ENCODE measurements at regions not wholly inside any gene's neighbourhood (a gene's known extent, or its start where the extent isn't known, plus 50 kb on each side); places are given as distances from the start of the nearest gene placed in this dataset.
"Not testable (repeated sequence)": the region's sequence is repeated elsewhere in the genome, so short reads cannot be mapped to it uniquely, and the experiment has no call there.

- in situ Hi-C loops (cut with MboI; ENCODE audit: low sequenced_read_pairs), result no loop called here
Observed at GRCh38 chr3:181917027-181917426, 205.3 kb downstream of the SOX2 start.

DNA sequence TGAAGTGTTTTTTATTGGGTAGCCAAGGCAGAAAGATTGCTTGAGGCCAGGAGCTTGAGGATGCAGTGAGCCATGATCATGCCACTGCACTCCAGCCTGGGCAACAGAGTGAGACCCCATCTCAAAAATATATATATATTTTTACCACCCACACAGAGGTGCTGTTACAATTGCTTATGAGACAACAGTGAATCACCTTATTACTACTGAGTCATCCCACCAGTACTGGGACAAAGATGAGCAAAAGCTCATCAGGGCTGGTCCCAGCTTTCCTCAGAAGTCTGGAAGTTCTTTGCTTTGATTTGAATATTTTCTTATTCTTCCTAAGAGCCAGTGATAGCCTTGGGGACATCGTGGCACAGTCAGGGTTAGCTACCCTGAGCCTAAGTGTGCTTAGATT lies 207.7 kb downstream of the SOX2 start:
- in situ Hi-C loops (cut with MboI; ENCODE audit: low sequenced_read_pairs), result no loop called here

DNA sequence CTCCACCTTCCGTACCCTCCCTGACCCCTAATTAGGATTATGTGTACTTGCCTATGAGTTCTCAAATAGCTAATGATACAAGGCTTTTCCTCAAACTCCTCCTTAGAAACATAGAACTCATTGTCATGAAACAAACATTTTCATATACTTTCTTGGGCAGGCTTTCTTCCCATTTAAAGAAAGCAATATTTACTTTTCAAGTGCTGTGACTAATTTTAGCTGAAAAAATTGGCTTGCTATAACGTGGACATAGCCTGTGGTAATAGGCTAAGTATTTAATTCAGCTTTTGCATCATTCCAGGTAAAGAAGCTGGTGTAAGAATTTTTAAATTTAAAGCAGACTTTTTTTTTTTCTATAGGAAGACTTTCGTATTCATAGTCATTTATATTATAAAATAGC lies 208.7 kb downstream of the SOX2 start:
- in situ Hi-C loops (cut with MboI; ENCODE audit: low sequenced_read_pairs), result no loop called here

DNA sequence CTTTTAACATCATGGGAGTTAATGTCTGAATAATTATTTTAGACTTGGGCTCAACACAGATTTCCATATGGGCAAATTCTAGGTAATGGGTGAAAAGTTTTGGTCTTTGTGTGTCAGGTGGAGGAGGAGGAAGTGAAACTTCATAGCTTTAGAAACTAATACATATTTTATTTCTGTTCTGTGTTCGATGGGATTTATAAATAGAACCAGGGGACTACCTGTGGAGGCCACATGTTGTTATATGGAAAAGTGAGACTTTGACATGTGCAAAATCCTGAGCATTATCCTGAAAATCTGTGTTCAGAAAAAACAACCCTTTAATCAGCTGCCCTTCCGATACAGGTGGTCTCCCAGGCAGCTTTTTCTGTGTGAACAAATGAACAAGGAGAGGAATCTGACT lies 209.5 kb downstream of the SOX2 start:
- in situ Hi-C loops (cut with MboI; ENCODE audit: low sequenced_read_pairs), result no loop called here

GRCh38 chr3:181925841-181926240 lies 214.1 kb downstream of the SOX2 start:
- in situ Hi-C loops (cut with MboI; ENCODE audit: low sequenced_read_pairs), result not testable (repeated sequence)

GRCh38 chr3:181929501-181929900 lies 217.8 kb downstream of the SOX2 start:
- in situ Hi-C loops (cut with MboI; ENCODE audit: low sequenced_read_pairs), result no loop called here

GRCh38 chr3:181930105-181930504 lies 218.4 kb downstream of the SOX2 start:
- in situ Hi-C loops (cut with MboI; ENCODE audit: low sequenced_read_pairs), result no loop called here

DNA sequence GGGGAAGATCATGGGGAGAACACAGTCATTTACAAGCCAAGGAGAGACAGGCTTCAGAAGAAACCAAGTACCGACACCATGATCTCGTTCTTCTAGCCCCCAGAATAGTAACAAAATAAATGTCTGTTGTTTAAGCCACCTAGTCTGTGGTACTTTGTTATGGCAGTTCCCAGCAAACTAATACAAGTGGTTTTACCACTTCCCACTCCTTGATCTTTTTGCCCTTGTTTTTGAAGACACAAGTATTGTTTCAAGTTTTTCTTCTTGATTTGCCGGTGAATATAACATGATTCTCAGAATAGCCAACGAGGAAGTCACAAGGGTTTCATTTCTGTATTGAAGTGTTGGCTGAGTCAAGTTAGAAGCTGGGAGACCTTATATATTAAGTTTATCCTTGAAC lies 220.3 kb downstream of the SOX2 start:
- in situ Hi-C loops (cut with MboI; ENCODE audit: low sequenced_read_pairs), result no loop called here

DNA sequence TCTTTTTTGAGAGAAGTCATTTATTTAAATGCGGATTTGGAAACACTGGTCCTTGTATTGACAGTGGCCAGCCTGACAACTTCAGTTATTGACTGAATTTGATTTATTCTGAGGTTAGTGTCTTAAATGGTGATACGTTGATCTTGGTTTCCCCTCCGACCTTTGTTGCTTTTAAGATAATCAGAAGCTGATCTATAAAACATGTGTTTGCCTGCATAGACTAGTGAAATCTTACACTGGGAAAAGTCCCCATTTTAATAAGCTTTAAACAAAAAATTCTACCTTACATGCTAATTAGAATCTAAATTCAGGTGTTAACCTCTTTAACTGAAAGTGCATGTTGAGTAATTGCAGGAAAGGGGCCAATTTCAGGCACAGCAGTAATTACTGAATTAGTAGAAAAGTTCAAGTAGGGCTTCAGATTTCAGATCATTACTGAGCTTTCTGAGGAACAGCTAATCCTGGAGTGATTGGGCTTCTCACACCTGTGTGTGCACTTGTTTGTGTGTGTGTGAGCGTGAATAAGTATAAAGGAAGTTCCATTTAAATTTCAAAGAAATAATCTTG lies 221.4 kb downstream of the SOX2 start:
- in situ Hi-C loops (cut with MboI; ENCODE audit: low sequenced_read_pairs), result no loop called here

DNA sequence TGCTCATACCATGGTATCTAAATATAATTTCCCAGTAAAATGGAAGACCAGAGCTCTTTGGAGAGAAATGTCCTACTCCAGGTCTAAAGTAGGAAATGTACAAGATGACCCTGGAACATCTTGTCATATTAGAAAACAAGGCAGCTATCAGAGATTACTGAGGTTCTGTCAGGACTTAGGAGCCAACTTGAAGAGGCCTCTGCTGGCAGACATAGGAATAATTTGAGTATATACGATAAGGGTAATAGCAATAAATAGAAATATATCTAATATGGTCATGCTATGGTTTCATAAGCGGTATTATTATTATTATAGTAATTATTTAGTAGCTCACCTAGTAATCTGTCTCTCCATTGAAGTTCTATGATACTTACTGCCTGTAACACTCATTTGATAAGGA lies 224.2 kb downstream of the SOX2 start:
- in situ Hi-C loops (cut with MboI; ENCODE audit: low sequenced_read_pairs), result no loop called here

- in situ Hi-C loops (cut with MboI; ENCODE audit: low sequenced_read_pairs), result no loop called here
Observed at GRCh38 chr3:181936774-181937173, 225.0 kb downstream of the SOX2 start.

- in situ Hi-C loops (cut with MboI; ENCODE audit: low sequenced_read_pairs), result not testable (repeated sequence)
Observed at GRCh38 chr3:181938580-181938979, 226.9 kb downstream of the SOX2 start.

DNA sequence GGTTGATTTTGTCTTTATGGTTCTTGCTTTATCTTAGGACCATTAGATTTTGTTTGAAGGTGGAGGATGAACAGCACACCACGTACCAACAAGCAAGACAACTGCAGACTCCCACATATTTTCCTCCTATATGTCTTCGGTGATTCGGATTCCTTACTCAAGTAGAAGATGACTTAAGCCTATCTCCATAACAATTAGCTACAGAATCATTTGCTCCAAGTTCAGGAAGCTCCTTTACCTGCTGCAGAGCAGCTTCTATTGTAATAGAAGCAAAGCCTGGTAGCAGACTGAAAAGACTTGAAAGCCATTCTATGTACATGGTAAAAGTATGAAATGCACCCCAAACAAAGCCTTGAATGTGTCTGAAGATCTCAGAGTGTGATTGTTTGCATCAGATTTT lies 229.0 kb downstream of the SOX2 start:
- in situ Hi-C loops (cut with MboI; ENCODE audit: low sequenced_read_pairs), result no loop called here

GRCh38 chr3:181941250-181941649 lies 229.5 kb downstream of the SOX2 start:
- in situ Hi-C loops (cut with MboI; ENCODE audit: low sequenced_read_pairs), result no loop called here

DNA sequence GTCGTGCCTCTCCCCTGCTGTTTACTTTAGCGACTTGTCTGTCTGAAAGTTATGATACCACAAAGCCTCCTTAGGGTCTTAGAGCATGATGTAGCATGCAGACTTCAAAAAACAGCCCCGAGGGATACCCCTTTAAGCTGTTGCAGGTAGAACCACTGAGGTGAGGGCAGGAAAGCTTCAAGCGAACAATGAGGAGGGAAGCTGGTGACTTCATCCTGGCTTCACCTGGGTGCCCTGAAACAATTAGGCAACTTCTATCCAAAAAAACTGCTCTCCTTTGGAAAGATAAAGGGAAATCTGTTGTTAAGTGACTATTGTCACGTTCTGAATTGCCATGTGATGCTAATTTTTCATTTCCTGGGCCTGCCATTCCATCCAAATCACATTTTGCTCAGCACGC lies 231.6 kb downstream of the SOX2 start:
- in situ Hi-C loops (cut with MboI; ENCODE audit: low sequenced_read_pairs), result no loop called here

DNA sequence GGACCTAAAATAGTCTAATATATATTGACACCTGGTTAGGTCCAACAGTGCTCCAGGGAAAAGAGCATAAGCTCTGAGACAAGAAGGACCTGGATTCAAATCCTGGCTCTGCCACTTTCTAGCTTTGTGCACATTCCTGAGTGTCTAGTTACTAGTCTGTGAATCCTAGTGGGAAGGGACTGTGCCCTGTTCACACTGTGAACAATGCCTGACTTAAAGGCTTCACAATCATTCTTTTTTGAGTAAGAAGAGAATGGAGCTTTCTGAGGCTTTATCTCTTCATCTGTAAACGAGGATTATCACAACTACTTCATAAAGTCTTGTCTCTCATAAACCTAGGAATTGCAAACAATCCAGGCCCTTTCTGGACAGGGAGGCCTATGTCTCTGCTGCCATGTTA lies 235.9 kb downstream of the SOX2 start:
- in situ Hi-C loops (cut with MboI; ENCODE audit: low sequenced_read_pairs), result no loop called here

- in situ Hi-C loops (cut with MboI; ENCODE audit: low sequenced_read_pairs), result no loop called here
Observed at GRCh38 chr3:181948286-181948685, 236.6 kb downstream of the SOX2 start.

DNA sequence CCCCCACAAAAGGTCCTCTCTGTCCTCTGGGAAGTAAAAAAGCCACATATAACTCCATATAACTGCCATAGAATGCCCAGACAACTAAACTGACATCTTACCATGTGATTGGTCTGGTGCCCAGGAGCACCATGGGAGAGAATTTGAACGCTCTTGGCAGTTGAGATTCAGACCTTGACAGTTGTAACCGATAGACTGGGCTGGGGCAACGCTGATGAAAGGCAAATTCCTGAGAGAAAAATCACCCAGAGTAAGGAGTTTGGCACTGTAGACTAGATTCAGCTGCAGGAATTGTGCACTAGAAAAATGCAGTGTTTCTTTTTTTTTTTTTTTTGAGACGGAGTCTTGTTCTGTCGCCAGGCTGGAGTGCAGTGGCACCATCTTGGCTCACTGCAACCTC lies 240.5 kb downstream of the SOX2 start:
- in situ Hi-C loops (cut with MboI; ENCODE audit: low sequenced_read_pairs), result no loop called here

DNA sequence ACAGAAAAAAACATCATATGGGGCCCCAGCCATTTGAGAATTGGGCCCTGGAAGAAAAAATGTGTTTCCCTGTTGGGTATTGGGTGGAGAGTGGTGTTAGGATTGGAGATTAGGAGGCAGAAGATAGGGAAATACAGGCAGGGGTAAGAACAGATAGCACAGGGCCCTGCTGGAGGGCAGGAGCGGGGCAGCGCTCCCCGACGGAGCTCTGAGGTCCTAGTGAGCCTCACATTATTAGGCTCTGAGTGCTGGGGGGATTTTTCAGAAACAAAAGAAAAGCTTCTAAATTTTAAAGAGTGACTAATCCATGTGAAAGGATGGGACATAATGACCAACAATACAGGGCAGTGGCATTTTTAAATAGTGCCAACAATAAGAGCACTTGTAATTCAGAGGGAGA lies 241.2 kb downstream of the SOX2 start:
- in situ Hi-C loops (cut with MboI; ENCODE audit: low sequenced_read_pairs), result no loop called here

GRCh38 chr3:181955566-181955965 lies 243.8 kb downstream of the SOX2 start:
- in situ Hi-C loops (cut with MboI; ENCODE audit: low sequenced_read_pairs), result no loop called here

GRCh38 chr3:181956122-181956521 lies 244.4 kb downstream of the SOX2 start:
- in situ Hi-C loops (cut with MboI; ENCODE audit: low sequenced_read_pairs), result no loop called here

DNA sequence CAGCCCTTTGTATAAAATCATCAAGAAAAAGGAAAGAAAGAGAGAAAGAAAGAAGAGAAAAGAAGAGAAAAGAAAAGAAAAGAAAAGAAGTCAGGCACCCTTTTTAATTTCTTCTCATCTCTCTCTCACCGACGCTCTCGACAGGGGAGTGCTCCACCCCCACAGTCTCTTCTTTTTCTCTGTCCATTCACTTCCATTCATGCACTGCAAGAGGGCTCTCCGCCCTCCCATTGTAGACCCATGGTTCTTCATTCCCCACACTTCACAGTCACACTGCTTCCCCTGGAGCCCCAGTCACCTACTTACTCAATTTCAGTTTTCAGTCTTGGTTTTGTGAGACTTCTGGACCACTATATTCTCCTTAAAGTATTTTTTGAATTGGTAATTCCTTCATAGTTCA lies 254.7 kb downstream of the SOX2 start:
- in situ Hi-C loops (cut with MboI; ENCODE audit: low sequenced_read_pairs), result no loop called here

GRCh38 chr3:181969925-181970324 lies 258.2 kb downstream of the SOX2 start:
- in situ Hi-C loops (cut with MboI; ENCODE audit: low sequenced_read_pairs), result no loop called here

DNA sequence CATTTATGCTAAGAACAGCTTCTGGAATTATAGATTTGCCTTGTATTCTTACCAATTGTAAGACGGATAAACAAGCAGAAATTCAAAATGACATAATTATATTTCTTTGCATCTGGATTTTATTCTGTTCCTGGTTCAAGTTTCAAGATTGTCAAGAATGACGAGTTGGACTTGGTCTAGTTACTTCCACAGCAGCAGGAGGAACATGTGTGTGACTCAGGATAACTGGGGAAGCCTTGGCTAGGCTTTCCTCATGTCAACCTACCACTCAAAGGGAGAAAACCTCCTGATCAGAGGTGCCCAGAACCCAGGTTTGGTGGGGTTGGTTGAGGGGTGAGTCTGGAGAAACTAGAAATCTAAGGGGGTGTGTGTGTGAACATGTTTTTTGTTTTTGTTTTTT lies 259.7 kb downstream of the SOX2 start:
- in situ Hi-C loops (cut with MboI; ENCODE audit: low sequenced_read_pairs), result no loop called here
